GM18951 (cell line): ENCODE measurements at regions not wholly inside any gene's neighbourhood (a gene's known extent, or its start where the extent isn't known, plus 50 kb on each side); places are given as distances from the start of the nearest gene placed in this dataset.
"Not testable (repeated sequence)": the region's sequence is repeated elsewhere in the genome, so short reads cannot be mapped to it uniquely, and the experiment has no call there.

Experiments used
- POLR2A ChIP-seq: IDR thresholded peaks from 4 replicates; pipeline ENCODE4 v1.6.1; 2011; ENCODE audit warnings: mild to moderate bottlenecking; ENCODE audit not compliant: insufficient read length, insufficient read depth; ENCODE audit errors: extremely low read depth
- in situ Hi-C: fragments of 300-500 bp; cut with MboI; formaldehyde crosslinking; loops from one replicate; pipeline ENCODE4 v1.12.0; 2022; ENCODE audit warnings: low sequenced_read_pairs, mixed read lengths, inconsistent platforms; ENCODE audit not compliant: unreplicated experiment

DNA sequence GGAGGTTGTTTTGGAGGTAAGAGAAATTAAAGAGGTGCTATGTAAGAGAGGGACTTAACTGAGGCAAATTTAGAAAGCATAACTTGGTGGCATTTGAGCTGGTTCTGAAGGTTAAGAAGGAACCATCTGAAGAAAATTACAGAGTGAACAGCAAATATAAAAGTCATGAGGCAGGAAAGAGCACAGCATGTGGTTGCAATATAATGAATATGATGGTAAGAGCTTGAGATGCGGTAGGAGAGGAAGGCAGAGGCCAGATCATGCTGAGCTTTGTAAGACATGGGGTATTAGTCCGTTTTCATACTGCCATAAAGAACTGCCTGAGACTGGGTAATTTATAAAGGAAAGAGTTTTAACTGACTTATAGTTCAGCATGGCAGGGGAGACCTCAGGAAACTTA lies 279.1 kb downstream of the UTRN start:
- no peak for TF ChIP-seq POLR2A
- in situ Hi-C loops, result no loop called here

DNA sequence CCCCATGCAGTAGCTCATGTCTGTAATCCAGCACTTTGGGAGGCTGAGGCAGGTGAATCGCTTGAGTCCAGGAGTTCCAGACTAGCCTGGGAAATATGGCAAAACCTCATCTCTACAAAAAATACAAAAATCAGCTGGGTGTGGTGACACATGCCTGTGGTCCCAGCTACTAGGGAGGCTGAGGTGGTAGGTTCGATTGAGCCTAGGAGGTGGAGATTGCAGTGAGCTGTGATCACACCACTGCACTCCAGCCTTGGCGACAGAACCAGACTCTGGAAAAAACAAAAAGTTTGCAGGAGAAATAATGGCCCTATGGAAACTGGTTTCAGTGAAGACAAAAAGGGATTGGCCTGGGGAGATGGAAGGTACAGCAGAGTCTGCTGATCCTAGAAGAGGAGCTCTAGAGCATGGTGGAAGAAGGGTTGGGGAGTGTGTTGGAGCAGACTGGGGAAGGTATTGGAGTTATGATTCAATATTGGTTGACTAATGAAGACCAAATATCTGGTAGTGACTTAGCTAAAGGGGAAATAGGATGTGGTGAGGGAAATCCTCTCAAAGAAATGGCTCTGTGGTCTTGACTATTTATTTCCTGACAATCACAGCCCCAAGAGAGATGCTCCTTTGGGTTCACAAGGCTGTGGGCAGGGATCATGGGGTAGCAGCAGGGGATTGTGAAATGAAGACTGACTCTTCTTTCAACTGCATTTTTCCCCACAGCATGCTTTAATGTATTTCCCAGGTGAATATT lies 281.9 kb downstream of the UTRN start:
- in situ Hi-C loops, result no loop called here
- TF ChIP-seq POLR2A, result no peak

DNA sequence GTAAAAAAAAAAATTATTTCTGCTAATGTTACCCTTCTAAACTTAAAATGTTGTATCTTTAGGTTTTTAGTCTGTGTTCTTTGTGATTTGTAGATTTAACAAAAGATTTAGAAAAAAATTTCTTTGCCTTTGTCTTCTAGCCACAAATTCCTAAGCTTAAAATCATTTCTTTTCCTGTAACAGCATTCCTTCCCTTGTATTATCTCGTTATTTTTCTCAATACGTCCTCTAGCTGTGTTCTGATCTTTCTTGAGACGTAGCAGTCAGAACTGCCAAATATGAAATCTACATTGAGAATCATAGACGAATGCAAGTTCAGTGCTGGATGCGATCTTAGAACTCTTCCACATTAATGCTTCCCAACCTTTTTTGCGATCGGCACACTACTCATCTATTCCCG lies 283.1 kb downstream of the UTRN start:
- in situ Hi-C loops, result no loop called here
- no peak for TF ChIP-seq POLR2A

DNA sequence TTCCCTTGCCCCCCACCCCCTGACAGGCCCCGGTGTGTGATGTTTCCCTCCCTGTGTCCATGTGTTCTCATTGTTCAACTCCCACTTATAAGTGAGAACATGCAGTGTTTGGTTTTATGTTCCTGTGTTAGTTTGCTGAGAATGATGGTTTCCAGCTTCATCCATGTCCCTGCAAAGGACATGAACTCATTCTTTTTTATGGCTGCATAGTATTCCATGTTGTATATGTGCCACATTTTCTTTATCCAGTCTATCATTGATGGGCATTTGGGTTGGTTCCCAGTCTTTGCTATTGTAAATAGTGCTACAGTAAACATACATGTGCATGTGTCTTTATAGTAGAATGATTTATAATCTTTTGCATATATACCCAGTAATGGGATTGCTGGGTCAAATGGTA lies 287.4 kb downstream of the UTRN start:
- in situ Hi-C loops, result not testable (repeated sequence)

DNA sequence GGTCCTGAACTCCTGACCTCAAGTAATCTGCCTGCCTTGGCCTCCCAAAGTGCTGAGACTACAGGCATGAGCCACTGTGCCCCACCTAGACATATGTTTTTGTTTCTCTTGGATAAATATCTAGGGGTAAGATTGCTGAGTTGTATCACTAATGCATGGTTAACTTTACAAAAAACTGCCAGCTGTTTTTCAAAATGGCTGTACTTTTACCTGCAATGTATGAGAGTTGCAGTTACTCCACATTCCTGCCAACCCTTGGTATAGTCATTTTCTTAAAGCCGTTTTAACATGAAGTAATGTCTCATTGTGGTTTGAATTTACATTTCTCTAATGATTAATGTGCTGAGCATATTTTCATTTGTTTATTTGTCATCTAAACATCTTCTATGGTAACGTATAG lies 289.7 kb downstream of the UTRN start:
- no peak for TF ChIP-seq POLR2A
- in situ Hi-C loops, result loop anchor here (25.0 kb wide), 2 partner anchors 363 to 638 kb away; no protein-coding TSS in a partner anchor

DNA sequence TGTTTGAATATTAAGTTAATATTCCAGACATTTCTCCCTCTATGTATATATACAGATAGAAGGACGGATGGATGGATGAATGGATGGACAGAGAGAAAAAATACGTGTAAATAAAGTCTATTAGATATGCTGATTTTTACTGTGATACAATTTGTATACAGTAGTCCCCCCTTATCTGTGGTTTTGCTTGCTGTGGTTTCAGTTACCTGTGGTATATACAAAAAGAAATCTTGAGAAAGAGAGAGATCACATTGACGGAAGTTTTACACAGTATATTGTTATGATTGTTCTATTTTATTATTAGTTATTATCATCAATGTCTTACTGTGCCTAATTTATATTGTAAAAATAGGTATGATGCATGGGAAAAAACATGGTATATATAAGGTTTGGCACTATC lies 290.2 kb downstream of the UTRN start:
- TF ChIP-seq POLR2A, result no peak
- in situ Hi-C loops, result loop anchor here (25.0 kb wide), 2 partner anchors 362 to 637 kb away; no protein-coding TSS in a partner anchor

DNA sequence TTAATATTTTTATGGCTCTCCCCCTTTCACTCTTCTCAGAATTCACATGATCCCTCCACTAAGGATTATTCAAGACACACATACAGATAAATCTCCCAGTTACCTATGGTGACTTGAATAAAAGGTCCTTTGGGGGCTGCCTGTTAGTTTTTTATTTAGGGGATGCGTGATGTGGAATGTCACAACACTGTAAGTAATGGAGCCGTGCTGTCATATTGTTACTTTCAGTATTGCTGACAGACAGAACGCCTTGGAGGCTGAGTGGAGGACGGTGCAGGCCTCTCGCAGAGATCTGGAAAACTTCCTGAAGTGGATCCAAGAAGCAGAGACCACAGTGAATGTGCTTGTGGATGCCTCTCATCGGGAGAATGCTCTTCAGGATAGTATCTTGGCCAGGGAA lies 291.7 kb downstream of the UTRN start:
- in situ Hi-C loops, result loop anchor here (25.0 kb wide), 2 partner anchors 360 to 635 kb away; no protein-coding TSS in a partner anchor

DNA sequence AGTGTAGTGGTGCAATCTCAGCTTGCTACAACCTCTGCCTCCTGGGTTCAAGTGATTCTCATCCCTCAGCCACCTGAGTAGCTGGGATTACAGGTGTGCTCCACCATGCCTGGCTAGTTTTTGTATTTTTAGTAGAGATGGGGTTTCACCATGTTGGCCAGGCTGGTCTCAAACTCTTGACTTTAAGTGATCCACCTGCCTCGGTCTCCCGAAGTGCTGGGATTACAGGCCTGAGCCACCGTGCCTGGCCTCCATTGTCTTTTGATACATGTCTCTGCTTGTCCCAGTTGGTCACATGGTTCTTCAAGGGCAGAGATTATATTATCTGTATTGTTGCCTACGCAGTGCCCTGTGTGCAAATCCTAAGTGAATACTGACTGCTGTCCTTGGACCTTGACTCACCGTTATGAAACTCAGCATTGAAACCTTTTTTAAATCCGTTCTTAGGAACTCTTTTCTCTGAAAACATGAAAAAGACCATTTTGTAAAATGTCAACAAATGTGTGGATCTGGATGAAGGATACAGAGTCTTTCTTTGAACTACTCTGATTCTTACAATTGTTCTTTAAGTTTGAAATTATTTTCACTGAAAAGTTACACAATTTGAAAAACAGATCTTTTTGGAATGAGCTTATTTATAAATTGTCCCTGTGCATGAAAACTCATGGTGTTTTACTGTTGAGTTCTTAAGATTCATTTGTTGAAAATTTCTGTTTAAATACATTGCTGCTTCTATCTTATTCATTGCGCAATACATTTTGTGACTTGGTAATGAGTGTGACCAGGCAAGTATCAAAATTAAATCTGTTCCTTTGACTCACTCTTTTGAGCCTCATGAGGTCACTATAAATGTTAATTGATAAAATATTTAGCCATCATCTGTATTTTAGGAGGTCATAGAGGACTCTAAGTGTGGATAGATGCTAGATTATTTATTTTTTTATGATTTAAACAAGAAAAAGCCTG lies 293.5 kb downstream of the UTRN start:
- in situ Hi-C loops, result loop anchor here (25.0 kb wide), 2 partner anchors 359 to 634 kb away; no protein-coding TSS in a partner anchor
- no peak for TF ChIP-seq POLR2A

More for the DNA sequence above, 291.7 kb downstream of the UTRN start:
- no peak for TF ChIP-seq POLR2A

DNA sequence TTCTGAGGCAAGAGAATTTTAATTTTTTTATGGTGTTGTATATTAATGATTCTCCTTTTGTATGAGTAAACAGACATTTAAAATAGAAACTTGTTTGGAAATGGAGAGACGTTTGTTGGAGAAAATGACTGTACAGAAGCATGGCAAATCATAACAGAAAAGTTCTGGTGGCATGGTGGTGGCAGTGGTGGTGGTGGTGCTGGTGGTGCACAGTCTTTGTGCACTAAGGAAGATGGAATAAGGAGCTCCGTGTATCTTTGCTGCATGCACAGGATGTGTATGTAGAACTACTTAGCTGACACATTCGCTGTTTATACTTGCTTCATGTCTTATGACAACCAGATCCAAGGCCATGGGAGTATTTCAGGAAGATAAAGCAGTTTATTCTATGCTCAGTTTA lies 294.9 kb downstream of the UTRN start:
- in situ Hi-C loops, result loop anchor here (25.0 kb wide), 2 partner anchors 357 to 632 kb away; no protein-coding TSS in a partner anchor
- TF ChIP-seq POLR2A, result no peak

DNA sequence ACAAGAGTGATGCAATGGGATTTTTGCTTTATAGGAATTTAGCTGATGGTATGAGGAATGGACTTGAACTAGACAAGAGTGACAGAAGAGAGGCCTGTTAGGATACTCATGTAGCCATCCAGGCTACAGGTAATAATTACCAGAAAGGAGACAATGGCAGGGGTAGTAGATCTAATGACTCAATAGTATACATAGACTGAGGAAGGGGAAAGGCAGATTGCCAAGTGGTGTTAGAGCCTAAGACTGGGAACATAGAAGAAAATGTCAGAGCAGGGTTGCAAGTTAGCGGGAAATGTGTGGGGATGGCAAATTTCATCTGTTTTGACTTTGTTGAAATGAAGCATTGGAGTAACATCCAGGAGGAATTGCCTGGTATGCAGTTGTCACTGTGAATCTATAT lies 295.6 kb downstream of the UTRN start:
- in situ Hi-C loops, result loop anchor here (25.0 kb wide), 2 partner anchors 357 to 632 kb away; no protein-coding TSS in a partner anchor
- TF ChIP-seq POLR2A, result no peak

DNA sequence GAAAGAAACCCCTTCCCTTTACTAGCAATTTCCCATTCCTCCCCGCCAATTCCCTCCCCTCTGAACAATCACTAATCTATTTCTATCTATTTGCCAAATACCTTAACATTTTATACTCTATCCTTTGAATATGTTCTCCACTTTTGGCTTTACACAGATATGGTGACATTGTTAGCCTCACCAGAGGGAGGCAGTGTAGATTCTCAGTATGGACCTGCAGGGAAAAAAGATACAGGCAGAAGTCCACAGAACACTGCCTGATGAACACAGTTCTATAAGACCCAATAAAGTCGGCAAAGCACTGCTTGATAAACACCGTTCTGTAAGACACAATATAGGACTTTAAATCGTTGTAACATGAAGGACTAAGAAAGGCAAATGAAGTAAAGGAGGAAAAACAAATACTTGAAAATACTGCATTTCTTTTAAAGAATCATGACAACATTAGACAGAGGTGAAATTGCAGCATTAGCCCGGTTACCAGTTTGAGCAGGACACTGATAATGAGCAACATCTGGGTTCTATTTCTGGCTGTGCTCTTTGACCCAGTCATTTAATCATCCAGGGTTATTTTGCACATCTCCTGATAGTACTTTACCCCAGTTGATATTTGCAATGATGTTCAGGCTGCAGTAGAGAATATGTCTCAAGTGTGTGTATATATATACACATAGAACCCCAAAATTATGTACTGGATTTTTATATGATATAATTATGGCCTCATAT lies 296.8 kb downstream of the UTRN start:
- in situ Hi-C loops, result loop anchor here (25.0 kb wide), 2 partner anchors 355 to 630 kb away; no protein-coding TSS in a partner anchor
- no peak for TF ChIP-seq POLR2A

DNA sequence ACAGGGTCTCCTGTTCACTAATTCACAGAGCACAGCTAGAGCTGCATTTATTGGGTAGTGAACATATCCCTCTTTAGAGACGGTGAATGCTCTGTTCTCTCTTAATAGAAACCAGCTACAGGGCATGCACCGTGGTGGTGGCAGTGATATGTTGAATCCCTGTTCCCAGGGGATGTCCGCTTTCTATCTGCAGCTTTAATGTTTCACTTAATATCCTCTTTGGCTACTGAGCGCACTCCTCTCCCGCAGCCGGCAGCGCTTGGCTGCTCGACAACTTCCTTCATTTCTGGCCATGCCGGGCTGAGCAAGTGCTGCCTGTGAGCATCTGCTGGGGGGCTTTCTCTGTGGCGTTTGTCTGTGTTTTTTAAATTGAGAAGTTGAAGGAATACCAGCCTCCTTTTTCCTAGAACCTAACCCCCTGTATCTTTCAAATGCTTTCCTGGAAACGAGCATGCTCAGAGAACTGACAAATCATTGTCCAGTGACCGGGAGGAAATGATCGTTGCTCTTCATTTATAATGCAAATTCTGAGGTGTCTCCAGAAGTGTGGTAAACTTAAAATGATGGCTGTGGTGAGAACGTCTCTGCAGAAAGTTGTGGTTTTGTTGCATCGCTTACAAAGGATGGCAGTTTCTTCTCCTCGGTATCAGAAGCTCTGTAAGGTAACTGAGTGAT lies 297.9 kb downstream of the UTRN start:
- in situ Hi-C loops, result loop anchor here (25.0 kb wide), 2 partner anchors 354 to 629 kb away; no protein-coding TSS in a partner anchor
- no peak for TF ChIP-seq POLR2A
